Activated B cell treated with CpG ODN at 0.5 μM for 24 hours (primary cell): ENCODE measurements at regions not wholly inside any gene's neighbourhood (a gene's known extent, or its start where the extent isn't known, plus 50 kb on each side); places are given as distances from the start of the nearest gene placed in this dataset.

Experiments used
- ATAC-seq: fragments of 200-7000 bp; cut with Tn5 transposase; one replicate; pipeline ENCODE4 v1.10.0; 2021; ENCODE audit warnings: low read depth, mild to moderate bottlenecking, moderate library complexity
- CTCF ChIA-PET: fragments of 350-600 bp; sonication (Branson Sonifier 250); formaldehyde crosslinking; loops from one replicate; lab custom pipeline; 2021; ENCODE audit warnings: antibody characterized with exemption; lab: Charles Lee
- POLR2A ChIA-PET: fragments of 350-600 bp; sonication (Branson Sonifier 250); formaldehyde crosslinking; loops from one replicate; lab custom pipeline; 2021; ENCODE audit warnings: antibody characterized with exemption; lab: Charles Lee
- DNase-seq: peaks from one replicate; pipeline ENCODE4 v3.0.0; 2022
- H3K27ac Mint-ChIP-seq: one replicate; pipeline ENCODE4 v1.8.0; 2020; ENCODE audit warnings: mixed read lengths
- H3K27me3 Mint-ChIP-seq: one replicate; pipeline ENCODE4 v1.8.0; 2021; ENCODE audit warnings: mixed read lengths
- H3K36me3 Mint-ChIP-seq: one replicate; pipeline ENCODE4 v1.8.0; 2021; ENCODE audit warnings: low read depth, mixed read lengths
- H3K4me1 Mint-ChIP-seq: one replicate; pipeline ENCODE4 v1.8.0; 2021; ENCODE audit warnings: mixed read lengths
- H3K4me3 Mint-ChIP-seq: one replicate; pipeline ENCODE4 v1.8.0; 2020; ENCODE audit warnings: mild to moderate bottlenecking, mixed read lengths
- H3K9me3 Mint-ChIP-seq: one replicate; pipeline ENCODE4 v1.8.0; 2020; ENCODE audit warnings: mixed read lengths
- intact Hi-C: fragments of 100-400 bp; cut with micrococcal nuclease; formaldehyde crosslinking; loops from one replicate; pipeline ENCODE4 v1.15.1; 2024
- TF ChIP-seq, protein P1 (sequence below): fragments of 200-600 bp; IDR thresholded peaks from one replicate; pipeline ENCODE4 v1.8.0; 2022; ENCODE audit warnings: antibody characterized with exemption, mild to moderate bottlenecking

DNA sequence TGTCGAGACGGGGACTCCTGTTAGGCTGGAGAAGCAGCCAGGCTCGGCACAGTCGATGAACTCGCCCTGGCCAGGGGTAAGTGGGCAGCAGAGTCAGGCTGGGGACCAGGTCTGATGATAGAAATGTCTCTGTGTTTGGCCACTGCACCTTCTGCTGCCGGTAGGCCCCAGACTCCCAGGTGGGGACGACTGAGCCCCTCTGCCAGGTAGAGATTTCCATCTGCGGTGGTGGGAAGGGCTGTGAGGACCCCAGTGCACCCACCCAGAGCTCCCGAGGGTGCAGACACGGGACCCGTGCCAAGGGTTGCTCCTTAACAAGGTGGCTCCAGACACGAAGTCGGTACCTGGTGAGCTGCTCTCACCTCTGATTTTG lies 862.5 kb downstream of the TBC1D22A start:
- ATAC-seq (no peak), DNase-seq (no peak)
- no peaks in the 10 kb centered on the region for H3K27me3 Mint-ChIP-seq
- H3K9me3 Mint-ChIP-seq: no peaks in the 10 kb centered on the region
- no peaks in the 10 kb centered on the region for H3K36me3 Mint-ChIP-seq
- TF ChIP-seq, protein P1, sequence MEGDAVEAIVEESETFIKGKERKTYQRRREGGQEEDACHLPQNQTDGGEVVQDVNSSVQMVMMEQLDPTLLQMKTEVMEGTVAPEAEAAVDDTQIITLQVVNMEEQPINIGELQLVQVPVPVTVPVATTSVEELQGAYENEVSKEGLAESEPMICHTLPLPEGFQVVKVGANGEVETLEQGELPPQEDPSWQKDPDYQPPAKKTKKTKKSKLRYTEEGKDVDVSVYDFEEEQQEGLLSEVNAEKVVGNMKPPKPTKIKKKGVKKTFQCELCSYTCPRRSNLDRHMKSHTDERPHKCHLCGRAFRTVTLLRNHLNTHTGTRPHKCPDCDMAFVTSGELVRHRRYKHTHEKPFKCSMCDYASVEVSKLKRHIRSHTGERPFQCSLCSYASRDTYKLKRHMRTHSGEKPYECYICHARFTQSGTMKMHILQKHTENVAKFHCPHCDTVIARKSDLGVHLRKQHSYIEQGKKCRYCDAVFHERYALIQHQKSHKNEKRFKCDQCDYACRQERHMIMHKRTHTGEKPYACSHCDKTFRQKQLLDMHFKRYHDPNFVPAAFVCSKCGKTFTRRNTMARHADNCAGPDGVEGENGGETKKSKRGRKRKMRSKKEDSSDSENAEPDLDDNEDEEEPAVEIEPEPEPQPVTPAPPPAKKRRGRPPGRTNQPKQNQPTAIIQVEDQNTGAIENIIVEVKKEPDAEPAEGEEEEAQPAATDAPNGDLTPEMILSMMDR: no peak
- H3K27ac Mint-ChIP-seq: no peak overlapping the region
- ChIA-PET CTCF (no interaction called here), POLR2A (no interaction called here)
- H3K4me1 Mint-ChIP-seq: no peaks in the 10 kb centered on the region
- H3K4me3 Mint-ChIP-seq: no peak overlapping the region
- intact Hi-C loops: no loop called here

- DNase-seq (no peak), ATAC-seq (no peak)
- Mint-ChIP-seq H3K9me3 (no peaks in the 10 kb centered on the region), H3K27ac (no peak overlapping the region), H3K4me3 (no peak overlapping the region), H3K4me1 (no peaks in the 10 kb centered on the region), H3K36me3 (no peaks in the 10 kb centered on the region), H3K27me3 (no peaks in the 10 kb centered on the region)
- CTCF ChIA-PET: no interaction called here
- POLR2A ChIA-PET: no interaction called here
- TF ChIP-seq, protein P1: no peak
- intact Hi-C loops: no loop called here
Observed at GRCh38 chr22:47624252-47625012, 862.0 kb downstream of the TBC1D22A start.

GRCh38 chr22:47623763-47624148 lies 861.3 kb downstream of the TBC1D22A start:
- ATAC-seq (no peak), DNase-seq (no peak)
- H3K4me3 Mint-ChIP-seq: no peak overlapping the region
- H3K36me3 Mint-ChIP-seq: no peaks in the 10 kb centered on the region
- H3K27ac Mint-ChIP-seq: no peak overlapping the region
- H3K9me3 Mint-ChIP-seq: no peaks in the 10 kb centered on the region
- ChIA-PET POLR2A (no interaction called here), CTCF (no interaction called here)
- H3K27me3 Mint-ChIP-seq: peaks cover 2% of the 10 kb centered on the region
- H3K4me1 Mint-ChIP-seq: no peaks in the 10 kb centered on the region
- TF ChIP-seq, protein P1: no peak
- intact Hi-C loops: no loop called here

DNA sequence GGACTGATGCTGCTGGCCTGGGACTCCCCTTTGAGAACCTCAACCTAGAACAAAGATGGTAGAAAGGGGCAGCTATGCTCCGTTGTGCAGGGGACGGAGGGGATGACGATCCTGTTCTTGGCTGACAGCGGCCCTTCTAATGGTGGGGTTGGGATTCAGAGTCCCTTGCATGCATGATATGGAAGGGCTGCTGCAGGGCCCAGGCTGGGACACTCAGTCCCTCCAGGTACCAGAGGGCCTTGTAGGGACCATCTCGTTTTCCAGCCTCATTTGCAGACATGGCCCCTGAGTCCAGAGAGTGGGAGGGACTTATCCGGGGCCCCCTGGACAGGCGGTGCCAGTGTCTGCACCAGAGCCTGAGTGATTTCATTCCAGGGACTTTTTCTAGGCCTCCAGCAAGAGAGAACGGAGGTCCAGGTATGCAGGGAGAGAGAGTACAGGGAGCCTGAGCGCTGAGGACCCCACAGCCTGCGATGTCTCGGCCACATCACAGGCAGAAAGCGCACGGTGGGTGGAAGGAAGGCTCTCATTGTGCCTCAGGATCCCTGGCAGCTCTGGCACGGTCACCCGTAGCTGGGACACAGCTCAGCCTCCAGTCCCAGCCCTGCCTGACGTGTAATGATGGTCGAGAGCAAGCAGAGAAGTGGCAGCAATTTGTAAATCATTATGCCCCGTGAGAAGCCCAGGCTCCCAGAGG lies 860.8 kb downstream of the TBC1D22A start:
- DNase-seq: no peak
- POLR2A ChIA-PET: no interaction called here

DNA sequence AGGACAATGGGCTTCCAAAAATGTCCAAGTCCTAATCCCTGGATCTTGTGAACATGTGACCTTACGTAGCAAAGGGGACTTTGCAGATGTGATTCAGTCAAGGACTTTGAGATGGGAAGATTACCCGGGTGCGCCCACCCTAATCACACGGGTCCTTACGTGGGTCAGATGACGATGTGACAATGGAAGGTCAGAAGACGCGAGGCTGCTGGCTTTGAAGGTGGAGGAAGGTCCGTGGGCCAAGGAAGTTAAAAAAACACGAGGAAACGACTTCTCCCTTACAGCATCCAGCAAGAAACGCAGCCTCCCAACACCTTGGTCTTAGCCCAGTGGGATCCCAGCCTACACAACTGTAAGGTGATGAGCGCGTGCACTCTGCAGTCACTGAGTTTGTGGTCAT lies 860.1 kb downstream of the TBC1D22A start:
- ChIA-PET CTCF (no interaction called here), POLR2A (no interaction called here)
- ATAC-seq: no peak
- TF ChIP-seq, protein P1: no peak
- no peak for DNase-seq
- Mint-ChIP-seq H3K27me3 (peaks cover 3% of the 10 kb centered on the region), H3K4me1 (no peaks in the 10 kb centered on the region), H3K27ac (no peak overlapping the region), H3K9me3 (no peaks in the 10 kb centered on the region), H3K4me3 (no peak overlapping the region), H3K36me3 (no peaks in the 10 kb centered on the region)
- intact Hi-C loops: no loop called here

More for the DNA sequence above, 860.8 kb downstream of the TBC1D22A start:
- Mint-ChIP-seq H3K27ac (no peak overlapping the region), H3K4me1 (no peaks in the 10 kb centered on the region), H3K4me3 (no peak overlapping the region), H3K27me3 (peaks cover 3% of the 10 kb centered on the region), H3K9me3 (no peaks in the 10 kb centered on the region), H3K36me3 (no peaks in the 10 kb centered on the region)
- CTCF ChIA-PET: no interaction called here
- ATAC-seq: no peak
- TF ChIP-seq, protein P1: no peak
- intact Hi-C loops: no loop called here
